ENCODE measurements at regions not wholly inside any gene's neighbourhood (a gene's known extent, or its start where the extent isn't known, plus 50 kb on each side); places are given as distances from the start of the nearest gene placed in this dataset.
"Not testable (repeated sequence)": the region's sequence is repeated elsewhere in the genome, so short reads cannot be mapped to it uniquely, and the experiment has no call there.

- no peak for DNase-seq
Observed at GRCh38 chr12:4154672-4155225, 118.8 kb upstream of the CCND2 start.

- no peak for DNase-seq
Observed at GRCh38 chr12:4153343-4153892, 120.1 kb upstream of the CCND2 start.

GRCh38 chr12:4152145-4152795 is 121.3 kb upstream of the CCND2 start:
- no peak for DNase-seq

GRCh38 chr12:4151362-4152121 is 122.0 kb upstream of the CCND2 start:
- no peak for DNase-seq

GRCh38 chr12:4150355-4150754 is 123.2 kb upstream of the CCND2 start:
- not testable (repeated sequence) for DNase-seq

- no peak for DNase-seq
Observed at GRCh38 chr12:4148418-4149056, 125.0 kb upstream of the CCND2 start.

- no peak for DNase-seq
Observed at GRCh38 chr12:4147031-4147481, 126.5 kb upstream of the CCND2 start.

GRCh38 chr12:4145990-4146859 is 127.3 kb upstream of the CCND2 start:
- DNase-seq: no peak

GRCh38 chr12:4144676-4145075 is 128.9 kb upstream of the CCND2 start:
- DNase-seq: no peak

- DNase-seq: no peak
Observed at GRCh38 chr12:4143896-4144295, 129.7 kb upstream of the CCND2 start.

GRCh38 chr12:4141348-4142270 is 132.0 kb upstream of the CCND2 start:
- DNase-seq: no peak

GRCh38 chr12:4140581-4141301 is 132.8 kb upstream of the CCND2 start:
- no peak for DNase-seq

- DNase-seq: no peak
Observed at GRCh38 chr12:4139191-4139590, 134.4 kb upstream of the CCND2 start.

- DNase-seq: not testable (repeated sequence)
Observed at GRCh38 chr12:4138532-4138931, 135.0 kb upstream of the CCND2 start.

GRCh38 chr12:4138051-4138450 is 135.5 kb upstream of the CCND2 start:
- DNase-seq: no peak

- no peak for DNase-seq
Observed at GRCh38 chr12:4137441-4137840, 136.1 kb upstream of the CCND2 start.

GRCh38 chr12:4137015-4137414 is 136.5 kb upstream of the CCND2 start:
- DNase-seq: no peak

GRCh38 chr12:4135919-4136605 is 137.5 kb upstream of the CCND2 start:
- no peak for DNase-seq

GRCh38 chr12:4134448-4135263 is 138.9 kb upstream of the CCND2 start:
- no peak for DNase-seq

All from NCI-H2107 (cell line).